ENCODE measurements at regions not wholly inside any gene's neighbourhood (a gene's known extent, or its start where the extent isn't known, plus 50 kb on each side); places are given as distances from the start of the nearest gene placed in this dataset.
"Not testable (repeated sequence)": the region's sequence is repeated elsewhere in the genome, so short reads cannot be mapped to it uniquely, and the experiment has no call there.

- DNase-seq (ENCODE audit: low spot score) (no peak), ATAC-seq (ENCODE audit: low read depth) (no peak)
- Histone ChIP-seq H3K9me3 (ENCODE audit: severe bottlenecking) (no peaks in the 10 kb centered on the region), H3K36me3 (ENCODE audit: low read depth) (no peaks in the 10 kb centered on the region), H3K4me3 (ENCODE audit: severe bottlenecking) (no peak overlapping the region), H3K4me1 (ENCODE audit: insufficient read depth, poor library complexity, severe bottlenecking) (no peaks in the 10 kb centered on the region), H3K27ac (ENCODE audit: poor library complexity, severe bottlenecking) (no peak overlapping the region), H3K27me3 (ENCODE audit: insufficient read depth, poor library complexity, severe bottlenecking) (no peaks in the 10 kb centered on the region)
- no peak for TF ChIP-seq CTCF (IDR thresholded peaks at IDR 0.05; ENCODE audit: poor library complexity, severe bottlenecking)
These were observed 244.8 kb downstream of the MYCN start for GRCh38 chr2:16184945-16185660.

- Histone ChIP-seq H3K27ac (ENCODE audit: poor library complexity, severe bottlenecking) (no peak overlapping the region), H3K9me3 (ENCODE audit: severe bottlenecking) (no peaks in the 10 kb centered on the region), H3K4me3 (ENCODE audit: severe bottlenecking) (no peak overlapping the region), H3K36me3 (ENCODE audit: low read depth) (no peaks in the 10 kb centered on the region), H3K27me3 (ENCODE audit: insufficient read depth, poor library complexity, severe bottlenecking) (no peaks in the 10 kb centered on the region), H3K4me1 (ENCODE audit: insufficient read depth, poor library complexity, severe bottlenecking) (no peaks in the 10 kb centered on the region)
- DNase-seq (ENCODE audit: low spot score) (no peak), ATAC-seq (ENCODE audit: low read depth) (no peak)
- no peak for TF ChIP-seq CTCF (IDR thresholded peaks at IDR 0.05; ENCODE audit: poor library complexity, severe bottlenecking)
These were observed 244.1 kb downstream of the MYCN start for GRCh38 chr2:16184341-16184890.

- Histone ChIP-seq H3K4me3 (ENCODE audit: severe bottlenecking) (no peak overlapping the region), H3K27ac (ENCODE audit: poor library complexity, severe bottlenecking) (no peak overlapping the region)
These were observed 243.0 kb downstream of the MYCN start for GRCh38 chr2:16183345-16183744.

GRCh38 chr2:16182841-16183240, 242.5 kb downstream of the MYCN start:
- ATAC-seq (ENCODE audit: low read depth) = no peak

More at GRCh38 chr2:16183345-16183744, 243.0 kb downstream of the MYCN start:
- no peak for ATAC-seq (ENCODE audit: low read depth)
- TF ChIP-seq CTCF (IDR thresholded peaks at IDR 0.05; ENCODE audit: poor library complexity, severe bottlenecking) = no peak
- H3K27me3 ChIP-seq (ENCODE audit: insufficient read depth, poor library complexity, severe bottlenecking) = no peaks in the 10 kb centered on the region
- no peak for DNase-seq (ENCODE audit: low spot score)
- no peaks in the 10 kb centered on the region for H3K9me3 ChIP-seq (ENCODE audit: severe bottlenecking)
- H3K36me3 ChIP-seq (ENCODE audit: low read depth) = no peaks in the 10 kb centered on the region
- no peaks in the 10 kb centered on the region for H3K4me1 ChIP-seq (ENCODE audit: insufficient read depth, poor library complexity, severe bottlenecking)

GRCh38 chr2:16182311-16182815, 242.0 kb downstream of the MYCN start:
- ATAC-seq (ENCODE audit: low read depth); H3K4me1 ChIP-seq (ENCODE audit: insufficient read depth, poor library complexity, severe bottlenecking); H3K9me3 ChIP-seq (ENCODE audit: severe bottlenecking); H3K27ac ChIP-seq (ENCODE audit: poor library complexity, severe bottlenecking); H3K27me3 ChIP-seq (ENCODE audit: insufficient read depth, poor library complexity, severe bottlenecking); H3K4me3 ChIP-seq (ENCODE audit: severe bottlenecking); DNase-seq (ENCODE audit: low spot score); H3K36me3 ChIP-seq (ENCODE audit: low read depth): not testable (repeated sequence)

More at GRCh38 chr2:16182841-16183240, 242.5 kb downstream of the MYCN start:
- H3K4me1 ChIP-seq (ENCODE audit: insufficient read depth, poor library complexity, severe bottlenecking) = no peaks in the 10 kb centered on the region
- H3K9me3 ChIP-seq (ENCODE audit: severe bottlenecking) = no peaks in the 10 kb centered on the region
- no peak overlapping the region for H3K4me3 ChIP-seq (ENCODE audit: severe bottlenecking)
- H3K36me3 ChIP-seq (ENCODE audit: low read depth) = no peaks in the 10 kb centered on the region
- H3K27ac ChIP-seq (ENCODE audit: poor library complexity, severe bottlenecking) = no peak overlapping the region
- no peak for DNase-seq (ENCODE audit: low spot score)
- no peaks in the 10 kb centered on the region for H3K27me3 ChIP-seq (ENCODE audit: insufficient read depth, poor library complexity, severe bottlenecking)
- TF ChIP-seq CTCF (IDR thresholded peaks at IDR 0.05; ENCODE audit: poor library complexity, severe bottlenecking) = no peak

Data from RWPE2 (cell line).